ENCODE measurements at regions not wholly inside any gene's neighbourhood (a gene's known extent, or its start where the extent isn't known, plus 50 kb on each side); places are given as distances from the start of the nearest gene placed in this dataset.

- ATAC-seq (no peak), DNase-seq (ENCODE audit: low spot score) (no peak)
- H2AFZ ChIP-seq = no peak overlapping the region
- H3K27me3 ChIP-seq (ENCODE audit: insufficient read depth) = no peaks in the 10 kb centered on the region
- no peaks in the 10 kb centered on the region for H3K9me2 ChIP-seq (ENCODE audit: insufficient read depth)
- no peaks in the 10 kb centered on the region for H4K20me1 ChIP-seq (replicated peaks; ENCODE audit: insufficient read depth)
- Mint-ChIP-seq H3K36me3 (ENCODE audit: low read depth) (no peaks in the 10 kb centered on the region), H3K27me3 (ENCODE audit: insufficient read depth, low read depth, poor library complexity) (no peaks in the 10 kb centered on the region), H3K4me3 (no peak overlapping the region), H3K27ac (no peak overlapping the region), H3K9me3 (no peaks in the 10 kb centered on the region), H3K4me1 (no peaks in the 10 kb centered on the region)
- TF ChIP-seq POLR2AphosphoS5 (IDR thresholded peaks at IDR 0.05; ENCODE audit: low read depth) = no peak
- no peak overlapping the region for H3K4me2 ChIP-seq
- H3K4me1 ChIP-seq (ENCODE audit: insufficient read depth) = no peaks in the 10 kb centered on the region
- no peak overlapping the region for H3K4me3 ChIP-seq
- no peaks in the 10 kb centered on the region for H3K79me2 ChIP-seq (replicated peaks; ENCODE audit: insufficient read depth)
- H3F3A ChIP-seq (replicated peaks; ENCODE audit: low read depth) = no peaks in the 10 kb centered on the region
- H3K36me3 ChIP-seq (ENCODE audit: insufficient read depth) = no peaks in the 10 kb centered on the region
- no peak overlapping the region for H3K27ac ChIP-seq (ENCODE audit: low read depth)
Observed at GRCh38 chr2:145635706-145636427, 1115.9 kb upstream of the ZEB2 start.

GRCh38 chr2:145631561-145631960 is 1111.6 kb upstream of the ZEB2 start:
- H2AFZ ChIP-seq = no peak overlapping the region
- no peak overlapping the region for H3K4me3 ChIP-seq
- ATAC-seq = no peak
- H3K27ac ChIP-seq (ENCODE audit: low read depth) = no peak overlapping the region
- no peaks in the 10 kb centered on the region for H3K27me3 Mint-ChIP-seq (ENCODE audit: insufficient read depth, low read depth, poor library complexity)
- 0 out of 3 replicates have a peak, but pooled peaks cover 3% of the 10 kb centered on the region for H3K4me1 Mint-ChIP-seq
- no peaks in the 10 kb centered on the region for H4K20me1 ChIP-seq (replicated peaks; ENCODE audit: insufficient read depth)
- H3F3A ChIP-seq (replicated peaks; ENCODE audit: low read depth) = no peaks in the 10 kb centered on the region
- H3K79me2 ChIP-seq (replicated peaks; ENCODE audit: insufficient read depth) = no peaks in the 10 kb centered on the region
- no peak overlapping the region for H3K4me2 ChIP-seq
- no peaks in the 10 kb centered on the region for H3K4me1 ChIP-seq (ENCODE audit: insufficient read depth)
- H3K27ac Mint-ChIP-seq = no peak overlapping the region
- no peak overlapping the region for H3K4me3 Mint-ChIP-seq
- TF ChIP-seq STAT1 (IDR thresholded peaks at IDR 0.05; ENCODE audit: unreplicated experiment) = no peak
- TF ChIP-seq ETS1 (IDR thresholded peaks at IDR 0.05) = no peak
- no peak for TF ChIP-seq ZNF114 (CRISPR knock-in tag; IDR thresholded peaks at IDR 0.05)
- no peak for TF ChIP-seq CTCF (conservative IDR thresholded peaks at IDR 0.05; ENCODE audit: low read depth in 2 of 2)
- no peak for TF ChIP-seq POLR2AphosphoS5 (IDR thresholded peaks at IDR 0.05; ENCODE audit: low read depth)
- no peak for TF ChIP-seq JUNB (IDR thresholded peaks at IDR 0.05; ENCODE audit: unreplicated experiment)
- TF ChIP-seq ZNF462 (CRISPR knock-in tag; IDR thresholded peaks at IDR 0.05) = no peak
- TF ChIP-seq REST (IDR thresholded peaks at IDR 0.05; ENCODE audit: unreplicated experiment) = no peak
- TF ChIP-seq NANOG (IDR thresholded peaks at IDR 0.05; ENCODE audit: borderline replicate concordance) = no peak
- no peaks in the 10 kb centered on the region for H3K36me3 Mint-ChIP-seq (ENCODE audit: low read depth)
- no peaks in the 10 kb centered on the region for H3K9me2 ChIP-seq (ENCODE audit: insufficient read depth)
- no peaks in the 10 kb centered on the region for H3K36me3 ChIP-seq (ENCODE audit: insufficient read depth)
- H3K9me3 Mint-ChIP-seq = no peaks in the 10 kb centered on the region
- H3K27me3 ChIP-seq (ENCODE audit: insufficient read depth) = no peaks in the 10 kb centered on the region
- DNase-seq (ENCODE audit: low spot score) = no peak

All from GM23338 (cell line).